Osteocyte (in vitro differentiated cells): ENCODE measurements at regions not wholly inside any gene's neighbourhood (a gene's known extent, or its start where the extent isn't known, plus 50 kb on each side); places are given as distances from the start of the nearest gene placed in this dataset.
A peak's percentile ranks its signal among the peaks of the same experiment; 100 is the strongest.

Source experiments
- DNase-seq: peaks from one replicate; pipeline ENCODE4 v3.0.0; 2021; ENCODE audit warnings: mixed read lengths; ENCODE audit not compliant: unreplicated experiment; ENCODE audit errors: extremely low spot score
- H3K27ac Mint-ChIP-seq: one replicate; pipeline ENCODE4 v1.8.0; 2021; ENCODE audit warnings: mild to moderate bottlenecking, mixed read lengths; ENCODE audit not compliant: unreplicated experiment
- H3K27me3 Mint-ChIP-seq: one replicate; pipeline ENCODE4 v1.8.0; 2021; ENCODE audit warnings: mixed read lengths; ENCODE audit not compliant: unreplicated experiment
- H3K36me3 Mint-ChIP-seq: one replicate; pipeline ENCODE4 v1.8.0; 2021; ENCODE audit warnings: mixed read lengths; ENCODE audit not compliant: unreplicated experiment
- H3K4me1 Mint-ChIP-seq: one replicate; pipeline ENCODE4 v1.8.0; 2021; ENCODE audit warnings: mixed read lengths; ENCODE audit not compliant: unreplicated experiment
- H3K4me3 Mint-ChIP-seq: one replicate; pipeline ENCODE4 v1.8.0; 2021; ENCODE audit warnings: mild to moderate bottlenecking, moderate library complexity, mixed read lengths; ENCODE audit not compliant: unreplicated experiment
- H3K9me3 Mint-ChIP-seq: one replicate; pipeline ENCODE4 v1.8.0; 2021; ENCODE audit warnings: mixed read lengths; ENCODE audit not compliant: unreplicated experiment
- TF ChIP-seq, protein P1 (sequence below): fragments of 200-600 bp; sonication (generic); IDR thresholded peaks from 2 replicates; pipeline ENCODE4 v1.5.0; 2021; ENCODE audit warnings: antibody characterized with exemption, mild to moderate bottlenecking, moderate library complexity

DNA sequence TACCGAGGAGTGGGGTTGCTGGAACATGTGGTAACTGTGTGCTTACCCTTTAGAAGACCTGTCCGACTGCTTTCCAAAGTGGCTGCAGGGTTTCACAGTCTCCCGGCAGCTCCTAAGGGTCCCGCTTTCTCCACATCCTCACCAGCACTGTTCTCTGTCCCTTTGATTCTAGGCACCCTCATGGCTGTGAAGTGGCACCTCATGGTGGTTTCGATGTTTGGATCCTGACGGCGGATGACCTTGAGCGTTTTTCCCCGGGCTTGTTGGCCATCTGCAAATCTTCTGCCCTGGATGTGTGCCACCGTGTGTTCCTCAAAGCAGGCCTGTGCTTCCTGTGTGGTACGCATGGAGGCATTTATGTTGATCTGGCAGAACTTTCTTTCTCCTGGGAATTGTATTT lies 292.5 kb upstream of the HDAC4 start:
- peak; percentile 65 for DNase-seq
- Mint-ChIP-seq H3K27me3 (no peaks in the 10 kb centered on the region), H3K4me1 (no peaks in the 10 kb centered on the region), H3K9me3 (no peaks in the 10 kb centered on the region), H3K27ac (no peak overlapping the region), H3K4me3 (no peak overlapping the region), H3K36me3 (no peaks in the 10 kb centered on the region)
- TF ChIP-seq, protein P1, sequence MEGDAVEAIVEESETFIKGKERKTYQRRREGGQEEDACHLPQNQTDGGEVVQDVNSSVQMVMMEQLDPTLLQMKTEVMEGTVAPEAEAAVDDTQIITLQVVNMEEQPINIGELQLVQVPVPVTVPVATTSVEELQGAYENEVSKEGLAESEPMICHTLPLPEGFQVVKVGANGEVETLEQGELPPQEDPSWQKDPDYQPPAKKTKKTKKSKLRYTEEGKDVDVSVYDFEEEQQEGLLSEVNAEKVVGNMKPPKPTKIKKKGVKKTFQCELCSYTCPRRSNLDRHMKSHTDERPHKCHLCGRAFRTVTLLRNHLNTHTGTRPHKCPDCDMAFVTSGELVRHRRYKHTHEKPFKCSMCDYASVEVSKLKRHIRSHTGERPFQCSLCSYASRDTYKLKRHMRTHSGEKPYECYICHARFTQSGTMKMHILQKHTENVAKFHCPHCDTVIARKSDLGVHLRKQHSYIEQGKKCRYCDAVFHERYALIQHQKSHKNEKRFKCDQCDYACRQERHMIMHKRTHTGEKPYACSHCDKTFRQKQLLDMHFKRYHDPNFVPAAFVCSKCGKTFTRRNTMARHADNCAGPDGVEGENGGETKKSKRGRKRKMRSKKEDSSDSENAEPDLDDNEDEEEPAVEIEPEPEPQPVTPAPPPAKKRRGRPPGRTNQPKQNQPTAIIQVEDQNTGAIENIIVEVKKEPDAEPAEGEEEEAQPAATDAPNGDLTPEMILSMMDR, result no peak

- H3K36me3 Mint-ChIP-seq, result no peaks in the 10 kb centered on the region
- TF ChIP-seq, protein P1, result no peak
- no peaks in the 10 kb centered on the region for H3K27me3 Mint-ChIP-seq
- no peaks in the 10 kb centered on the region for H3K4me1 Mint-ChIP-seq
- no peak for DNase-seq
- no peaks in the 10 kb centered on the region for H3K9me3 Mint-ChIP-seq
- H3K27ac Mint-ChIP-seq, result no peak overlapping the region
- H3K4me3 Mint-ChIP-seq, result no peak overlapping the region
These were observed 292.1 kb upstream of the HDAC4 start for GRCh38 chr2:239692919-239693318.

DNA sequence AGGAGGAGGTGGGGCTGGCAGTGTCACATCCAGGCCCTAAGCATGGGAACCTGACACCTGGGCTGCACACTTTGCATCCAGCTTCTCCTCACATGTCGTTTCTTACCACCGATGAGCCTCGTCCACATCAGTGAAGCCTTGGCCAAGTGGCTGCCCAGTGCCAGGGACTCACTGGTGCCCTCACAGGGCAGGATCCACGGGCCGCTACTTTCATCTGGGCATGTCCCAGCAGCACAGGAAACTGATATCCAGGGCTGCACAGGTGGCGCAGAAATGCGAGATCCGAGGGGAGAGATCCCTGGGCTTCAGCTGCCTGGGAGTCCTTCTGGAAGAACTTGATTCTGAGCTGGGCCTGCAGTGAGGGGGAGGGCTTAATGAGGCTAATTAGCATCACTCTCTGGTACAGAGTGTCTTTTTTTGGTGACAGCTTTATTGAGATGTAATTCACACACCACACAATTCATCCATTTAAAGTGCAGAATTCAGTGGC lies 291.6 kb upstream of the HDAC4 start:
- Mint-ChIP-seq H3K9me3 (no peaks in the 10 kb centered on the region), H3K4me3 (no peak overlapping the region), H3K27me3 (no peaks in the 10 kb centered on the region), H3K27ac (no peak overlapping the region), H3K36me3 (no peaks in the 10 kb centered on the region), H3K4me1 (no peaks in the 10 kb centered on the region)
- DNase-seq, result peak; percentile 79
- TF ChIP-seq, protein P1, result no peak

- no peaks in the 10 kb centered on the region for H3K9me3 Mint-ChIP-seq
- no peaks in the 10 kb centered on the region for H3K4me1 Mint-ChIP-seq
- H3K36me3 Mint-ChIP-seq, result no peaks in the 10 kb centered on the region
- H3K27me3 Mint-ChIP-seq, result no peaks in the 10 kb centered on the region
- TF ChIP-seq, protein P1, result no peak
- no peak overlapping the region for H3K27ac Mint-ChIP-seq
- DNase-seq, result peak; percentile 78
- H3K4me3 Mint-ChIP-seq, result no peak overlapping the region
These were observed 290.9 kb upstream of the HDAC4 start for GRCh38 chr2:239691720-239692119.

DNA sequence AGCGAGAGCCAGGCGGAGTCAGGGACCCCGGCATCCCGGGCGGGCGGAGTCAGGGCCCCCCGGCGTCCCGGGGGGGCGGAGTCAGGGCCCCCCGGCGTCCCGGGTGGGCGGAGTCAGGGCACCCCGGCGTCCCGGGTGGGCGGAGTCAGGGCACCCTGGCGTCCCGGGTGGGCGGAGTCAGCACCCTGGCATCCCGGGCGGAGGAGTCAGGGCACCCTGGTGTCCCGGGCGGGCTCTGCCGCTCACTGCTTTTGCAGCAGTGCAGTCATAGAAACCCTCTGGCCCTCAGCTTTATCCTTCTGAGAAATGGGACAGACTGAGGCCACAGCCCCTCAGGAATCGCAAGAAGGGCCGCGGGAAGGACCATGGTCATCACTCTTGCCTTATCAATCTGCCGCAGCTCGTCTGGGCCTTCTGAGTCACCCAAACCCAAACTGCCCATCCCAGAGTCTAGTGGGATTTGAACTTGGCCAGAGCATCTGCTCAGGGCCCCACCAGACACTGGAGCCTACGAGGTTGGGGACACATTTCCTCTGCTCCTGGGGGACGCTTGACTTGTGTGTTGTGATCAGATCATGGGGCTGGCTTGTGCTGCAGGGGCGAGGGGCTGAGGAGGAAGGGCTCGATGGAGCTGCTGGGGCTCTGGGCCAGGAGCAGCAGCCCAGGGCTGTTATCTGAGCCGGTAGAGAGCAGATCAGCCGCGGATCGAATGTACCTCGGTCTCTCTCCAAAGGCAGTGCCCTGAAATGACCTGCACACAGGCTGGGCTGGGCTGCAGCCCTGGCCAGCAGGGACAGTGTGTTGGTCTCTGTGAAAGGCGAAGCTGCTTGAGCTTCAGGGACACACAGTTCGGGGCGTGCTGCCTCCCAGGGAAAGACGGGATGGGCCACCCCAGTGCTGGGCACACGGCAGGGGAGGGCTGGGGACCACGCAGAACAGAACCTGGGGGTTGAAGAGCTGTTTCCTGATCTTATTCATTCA lies 290.1 kb upstream of the HDAC4 start:
- peak; percentile 85 for DNase-seq

More for the DNA sequence above, 290.1 kb upstream of the HDAC4 start:
- Mint-ChIP-seq H3K27ac (no peak overlapping the region), H3K9me3 (no peaks in the 10 kb centered on the region), H3K4me3 (no peak overlapping the region), H3K36me3 (no peaks in the 10 kb centered on the region), H3K27me3 (no peaks in the 10 kb centered on the region), H3K4me1 (no peaks in the 10 kb centered on the region)
- TF ChIP-seq, protein P1, result no peak
